AML-193 (cell line): ENCODE measurements at regions not wholly inside any gene's neighbourhood (a gene's known extent, or its start where the extent isn't known, plus 50 kb on each side); places are given as distances from the start of the nearest gene placed in this dataset.
"Not testable (repeated sequence)": the region's sequence is repeated elsewhere in the genome, so short reads cannot be mapped to it uniquely, and the experiment has no call there.

Experiments
- DNase-seq, 2 experiments: peaks; one replicate each; lab custom pipeline; 2025; lab: John Stamatoyannopoulos, UW

DNA sequence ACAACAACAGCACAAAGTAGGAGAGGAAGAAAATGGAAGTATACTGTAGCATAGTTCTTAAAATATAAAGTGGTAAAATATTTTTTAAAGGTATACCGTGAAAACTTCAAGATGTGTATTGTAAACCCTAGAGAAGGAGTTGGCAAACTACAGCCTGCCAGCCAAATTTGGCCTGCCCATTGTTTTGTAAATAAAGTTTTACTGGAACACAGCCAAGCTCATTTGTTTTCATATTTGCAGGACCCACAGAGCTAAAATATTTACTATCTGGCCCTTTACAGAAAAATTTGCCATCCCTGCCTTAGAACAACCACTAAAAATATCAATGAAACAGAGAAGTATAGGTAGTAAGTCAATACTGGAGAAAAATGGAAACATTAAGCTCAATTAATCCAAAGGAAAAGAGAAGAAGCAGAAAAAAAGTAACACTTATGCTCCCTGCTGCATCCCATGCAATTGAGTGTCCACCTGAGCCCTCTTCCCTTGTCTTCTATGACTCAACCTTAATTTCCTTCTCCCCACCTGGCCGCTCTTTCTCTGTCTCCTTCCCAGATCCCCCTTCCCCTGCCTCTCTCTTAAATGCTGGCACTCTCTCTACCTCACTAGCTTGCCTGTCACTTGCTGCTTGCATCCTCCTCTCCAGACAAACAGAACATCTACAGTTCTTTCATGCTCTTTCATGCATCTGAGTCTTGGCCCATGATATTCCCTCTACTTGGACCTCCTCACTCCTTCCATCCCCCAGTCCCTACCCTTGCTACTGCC, 50.6 kb upstream of the FER start:
- DNase-seq, result no peak

DNA sequence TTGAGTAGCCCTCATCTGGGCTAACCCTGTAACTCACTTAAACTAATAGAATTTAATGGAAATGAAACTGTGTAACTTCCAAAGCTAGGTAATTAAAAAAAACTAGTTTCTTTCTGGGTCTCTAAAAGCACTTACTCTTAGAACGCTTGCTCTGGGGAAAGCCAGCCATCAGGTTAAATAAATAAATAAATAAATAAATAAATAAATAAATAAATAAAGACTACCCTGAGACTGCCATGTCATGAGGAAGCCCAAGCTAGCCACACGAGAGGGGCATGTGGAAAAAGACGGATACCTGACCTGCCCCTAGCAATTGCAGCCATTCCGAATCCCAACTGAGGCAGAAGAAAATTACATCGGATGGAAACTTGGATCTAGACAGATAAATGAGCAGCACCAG, 51.3 kb upstream of the FER start:
- no peak for DNase-seq

DNA sequence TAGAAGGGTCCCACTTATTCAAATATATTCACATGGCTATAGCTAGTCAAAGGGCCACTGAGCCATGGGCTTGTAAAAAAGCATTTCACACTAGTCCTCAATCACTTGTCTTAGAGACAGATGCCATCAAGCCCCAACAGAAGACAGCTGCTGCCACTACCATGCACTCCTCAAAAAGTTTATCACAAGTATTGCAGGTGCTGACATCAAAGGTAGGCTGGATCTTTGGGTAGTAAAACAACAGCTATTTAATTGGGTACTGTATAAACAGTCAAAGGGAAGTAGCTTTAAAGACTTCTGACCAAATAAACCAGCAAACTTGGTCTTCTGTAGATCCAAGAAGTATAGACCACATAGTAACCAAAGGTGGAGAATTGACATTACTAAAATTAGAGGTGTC, 59.2 kb upstream of the FER start:
- no peak for DNase-seq

DNA sequence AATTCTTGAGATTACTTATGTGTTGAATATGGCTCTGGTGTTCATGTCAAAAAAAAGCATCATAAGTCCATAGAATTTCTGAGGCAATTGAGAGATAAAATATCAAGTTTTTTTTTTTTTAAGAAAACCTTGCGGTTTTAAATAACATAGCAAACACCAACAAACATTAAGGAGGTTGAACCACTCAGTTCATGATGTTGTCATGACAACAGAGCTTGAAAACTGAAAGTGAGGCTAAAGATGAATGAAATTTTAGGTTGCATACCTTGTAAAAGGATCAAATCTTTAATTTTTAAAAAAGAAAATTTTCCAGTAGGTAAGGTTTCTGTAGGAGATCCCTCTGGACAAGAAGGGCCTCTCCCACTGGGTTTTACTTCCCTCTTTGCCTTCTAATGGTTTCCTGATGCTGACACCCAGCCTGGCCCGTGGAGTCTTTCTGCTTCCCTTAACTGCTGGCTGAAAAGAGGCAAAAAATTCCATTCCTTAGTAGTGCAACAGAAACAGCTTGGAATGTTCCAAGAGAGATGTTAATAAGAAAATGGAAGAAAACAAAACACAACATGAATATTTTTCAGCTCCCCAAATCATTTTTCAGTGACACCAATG, 60.0 kb upstream of the FER start:
- no peak for DNase-seq

DNA sequence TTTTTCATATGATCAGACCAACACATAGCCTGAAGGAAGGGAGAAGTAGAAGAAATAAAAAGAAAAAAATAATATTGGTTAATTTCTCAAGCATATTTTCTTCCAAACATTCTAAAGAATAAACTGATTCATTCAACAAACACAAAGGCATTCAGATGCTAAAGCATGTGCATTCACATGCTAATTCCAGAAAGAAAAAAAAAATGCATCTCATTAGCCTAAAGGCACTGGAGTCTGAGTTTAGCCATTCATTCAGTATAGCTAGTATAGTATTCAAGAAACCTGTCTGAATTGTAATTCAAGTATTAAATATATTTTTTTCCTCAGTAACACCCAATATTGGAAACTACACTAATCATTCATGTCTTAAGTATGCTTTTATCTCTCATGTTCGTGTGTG, 61.0 kb upstream of the FER start:
- DNase-seq, result no peak

DNA sequence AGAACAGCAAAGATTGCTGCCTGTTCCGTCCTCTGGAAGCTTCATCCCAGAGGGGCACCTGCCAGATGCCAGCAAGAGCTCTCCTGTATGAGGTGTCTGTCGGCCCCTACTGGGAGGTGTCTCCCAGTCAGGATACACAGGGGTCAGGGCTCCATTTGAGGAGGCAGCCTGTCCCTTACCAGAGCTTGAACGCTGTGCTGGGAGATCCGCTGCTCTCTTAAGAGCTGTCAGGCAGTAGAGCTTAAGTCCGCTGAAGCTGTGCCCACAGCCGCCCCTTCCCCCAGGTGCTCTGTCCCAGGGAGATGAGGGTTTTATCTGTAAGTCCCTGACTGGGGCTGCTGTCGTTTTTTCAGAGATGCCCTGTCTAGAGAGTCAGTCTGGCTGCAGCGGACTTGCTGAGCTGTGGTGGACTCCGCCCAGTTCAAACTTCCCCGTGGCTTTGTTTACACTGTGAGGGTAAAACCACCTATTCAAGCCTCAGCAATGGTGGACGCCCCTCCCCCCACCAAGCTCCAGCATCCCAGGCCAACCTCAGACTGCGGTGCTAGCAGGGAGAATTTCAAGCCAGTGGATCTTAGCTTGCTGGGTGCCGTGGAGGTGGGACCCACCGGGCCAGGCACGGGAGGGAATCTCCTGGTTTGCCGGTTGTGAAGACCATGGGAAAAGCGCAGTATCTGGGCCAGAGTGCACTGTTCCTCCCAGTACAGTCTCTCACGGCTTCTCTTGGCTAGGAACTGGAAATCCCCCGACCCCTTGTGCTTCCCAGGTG, 62.1 kb upstream of the FER start:
- not testable (repeated sequence) for DNase-seq

DNA sequence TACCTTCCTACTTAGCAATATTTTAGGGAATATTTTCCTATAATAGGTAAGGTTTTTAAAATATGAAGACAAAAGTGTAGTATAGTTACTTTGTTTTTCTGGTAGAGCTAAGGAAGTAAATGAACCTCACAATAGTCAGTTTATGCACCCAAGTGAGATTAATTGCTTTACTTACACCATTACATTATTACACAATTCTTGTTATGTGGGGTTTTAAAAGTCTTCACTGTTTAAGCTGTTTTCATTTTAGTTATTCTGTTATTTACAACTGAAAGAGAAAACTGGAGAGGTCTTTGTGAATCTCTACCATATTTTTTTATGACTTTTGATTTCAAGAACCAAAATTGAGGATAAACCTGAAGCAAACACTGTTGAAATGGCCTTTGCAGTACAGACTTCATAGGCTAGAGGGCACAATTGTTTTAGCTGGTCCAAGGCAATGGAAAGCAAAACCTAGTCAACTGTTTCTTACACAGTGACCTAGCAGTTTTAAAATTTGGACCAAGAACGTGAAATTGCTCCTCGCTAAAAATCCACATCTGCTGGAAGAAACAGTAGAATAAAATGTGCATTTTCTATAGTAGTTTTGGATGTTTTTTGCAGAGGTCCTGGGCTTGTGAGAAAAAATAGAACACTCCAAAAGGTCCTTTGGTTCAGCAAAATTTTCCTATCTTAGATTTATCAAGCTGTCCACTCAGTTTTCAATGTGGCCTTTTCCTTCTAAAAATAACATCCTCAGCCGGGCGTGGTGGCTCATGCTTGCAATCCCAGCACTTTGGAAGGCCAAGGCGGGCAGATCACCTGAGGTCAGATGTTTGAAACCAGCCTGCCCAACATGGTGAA, 66.4 kb upstream of the FER start:
- peak; percentile 71 to 78 for DNase-seq

DNA sequence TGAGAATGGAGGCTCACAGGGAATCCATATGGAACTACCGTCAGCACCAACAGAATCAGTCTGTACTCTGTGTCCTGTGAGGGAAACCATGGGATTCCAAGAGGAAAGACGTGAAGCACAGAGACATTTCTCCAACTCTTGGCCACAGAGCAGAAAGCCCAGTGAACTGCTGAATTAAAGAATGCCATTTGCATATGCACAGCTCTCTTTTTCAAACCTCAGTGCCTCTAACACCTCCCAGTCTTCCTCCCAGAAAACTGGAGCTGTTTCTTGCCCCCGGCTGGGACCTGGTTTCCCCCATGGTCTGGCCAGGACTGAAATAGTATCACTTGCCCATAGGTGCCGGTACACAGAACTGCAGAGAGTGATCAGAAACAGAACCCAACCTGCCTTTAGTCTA, 69.6 kb upstream of the FER start:
- DNase-seq, result no peak

DNA sequence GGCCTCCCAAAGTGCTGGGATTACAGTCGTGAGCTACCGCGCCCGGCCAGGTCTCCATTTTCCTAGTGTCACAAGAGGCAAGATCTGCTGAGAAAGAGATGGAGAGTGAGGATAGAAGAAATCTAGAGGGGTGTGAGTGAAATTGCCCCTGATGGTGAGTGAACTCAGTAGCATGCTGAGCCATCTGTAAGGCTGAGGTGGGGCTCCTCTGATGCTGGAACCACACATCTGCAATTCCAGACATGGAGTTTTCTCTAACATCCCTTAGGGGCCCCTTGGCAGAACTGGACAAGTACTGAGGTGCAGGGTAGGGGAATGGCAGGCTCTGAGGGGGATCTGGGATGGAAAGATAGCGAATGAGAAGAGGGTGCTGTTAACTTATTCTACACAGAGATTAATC, 72.0 kb upstream of the FER start:
- no peak for DNase-seq

DNA sequence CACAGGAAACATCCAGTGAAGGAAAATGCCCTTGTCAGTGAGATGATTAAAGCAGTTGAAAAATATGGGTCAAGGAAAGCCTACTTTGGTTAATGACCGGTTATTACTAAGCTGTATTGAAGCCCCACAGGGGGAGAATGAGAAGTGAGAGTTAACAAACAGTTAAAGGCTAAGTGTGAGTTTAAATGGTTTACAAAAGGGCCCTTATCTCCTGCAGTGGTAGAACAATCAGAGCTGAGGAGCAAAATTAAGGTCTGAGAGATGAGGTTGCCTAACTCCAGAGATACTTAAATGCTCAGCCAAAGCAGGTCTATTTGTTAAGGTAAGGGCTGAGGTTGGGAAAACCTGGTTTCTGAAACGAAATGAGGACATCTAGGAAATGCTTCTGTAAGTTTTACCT, 75.1 kb upstream of the FER start:
- no peak for DNase-seq

DNA sequence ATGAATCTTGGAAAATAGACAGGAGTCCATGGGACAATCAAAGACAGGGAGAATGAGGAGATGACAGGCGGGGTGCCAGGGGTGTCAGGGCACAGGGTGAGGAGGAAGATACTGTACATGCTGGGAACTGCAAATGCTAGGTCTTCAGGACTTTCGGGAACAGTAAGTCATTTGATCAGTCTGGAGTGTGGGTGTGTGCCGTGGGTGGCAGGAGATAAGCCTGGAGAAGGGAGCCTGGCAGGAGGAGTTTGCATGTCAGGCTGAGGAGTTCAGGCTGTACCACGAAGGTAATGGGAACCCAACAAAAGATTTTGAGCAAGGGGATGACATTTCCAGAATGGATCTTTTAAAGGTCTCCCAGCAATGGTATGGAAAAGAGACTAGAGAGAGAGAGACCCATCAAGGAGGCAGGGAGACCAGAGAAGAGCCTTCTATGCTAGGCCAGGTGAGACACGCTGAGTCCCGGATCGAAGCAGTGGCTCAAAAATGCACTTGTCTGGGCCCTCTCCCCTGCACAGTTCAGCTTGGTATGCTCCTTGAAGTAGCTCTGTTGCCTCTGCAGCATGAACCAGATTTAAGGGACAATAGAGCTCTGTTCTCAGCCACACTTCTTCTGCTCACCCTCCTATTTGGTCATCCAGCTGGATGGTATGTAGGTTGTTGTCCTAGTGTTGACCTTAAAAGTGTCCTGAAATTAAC, 77.0 kb upstream of the FER start:
- DNase-seq, result no peak

DNA sequence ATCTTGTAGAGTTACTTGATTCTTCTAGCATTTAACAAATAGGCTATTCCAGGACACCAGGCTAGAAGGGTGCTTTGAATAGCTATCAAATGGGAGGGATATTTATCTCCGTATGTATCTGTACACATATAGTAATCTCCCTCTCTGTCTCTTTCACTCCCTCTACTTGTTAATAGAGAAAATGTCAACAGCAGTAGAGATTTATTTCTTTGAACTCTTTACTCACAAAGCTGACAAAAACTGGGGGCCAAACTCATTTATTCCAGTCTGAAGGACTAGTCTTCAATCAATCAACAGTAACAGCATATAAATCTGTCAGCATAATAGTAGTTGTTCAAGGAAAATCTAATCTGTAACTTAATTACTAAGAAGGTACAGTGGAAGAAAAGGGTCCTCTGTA, 78.2 kb upstream of the FER start:
- DNase-seq, result no peak

DNA sequence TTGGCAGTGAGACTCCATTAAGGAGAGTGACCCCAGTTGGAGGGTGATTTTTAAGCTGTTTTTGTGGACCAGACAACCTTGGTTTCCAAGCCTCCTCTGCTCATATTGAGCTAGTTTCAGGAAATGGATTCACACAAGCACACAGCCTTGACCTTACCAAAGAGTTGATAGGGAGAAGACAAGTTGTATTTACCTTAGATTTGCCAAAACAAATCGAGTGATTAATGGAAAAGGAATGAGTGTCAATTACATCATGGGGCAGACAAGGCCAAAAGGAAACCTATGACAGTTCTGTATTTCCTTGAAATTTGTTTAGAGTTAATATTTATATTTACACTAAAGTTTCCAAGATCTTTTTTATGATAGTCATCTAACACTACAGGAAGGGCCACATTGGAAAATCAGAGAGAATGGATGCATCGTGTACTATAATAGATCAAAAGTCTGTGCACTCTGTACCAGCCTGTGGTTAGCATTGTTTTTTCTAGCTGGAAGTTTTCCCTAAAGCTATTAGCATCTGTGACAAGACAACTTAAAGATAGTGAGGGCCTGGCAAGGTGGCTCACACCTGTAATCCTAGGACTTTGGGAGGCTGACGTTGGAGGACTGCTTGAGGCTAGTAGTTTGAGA, 86.0 kb upstream of the FER start:
- DNase-seq, result no peak

DNA sequence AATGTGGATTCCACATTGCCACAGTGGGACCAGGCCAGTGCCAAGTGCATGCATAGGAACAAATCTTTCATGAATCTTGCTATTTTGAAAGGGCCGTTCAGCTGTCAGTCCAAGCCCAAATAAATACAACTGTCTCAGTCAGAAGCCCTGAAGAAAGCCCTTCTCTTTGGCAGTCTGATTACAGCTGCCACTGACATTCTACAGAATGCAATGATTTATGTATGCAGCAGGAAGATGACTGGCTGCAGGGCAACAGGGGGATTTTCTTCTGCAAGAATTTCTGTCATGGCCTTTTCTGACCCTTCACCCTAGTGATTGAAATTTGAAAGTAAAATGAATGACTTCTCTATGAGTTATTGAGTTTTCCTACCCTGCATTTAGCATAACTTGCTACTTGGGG, 86.7 kb upstream of the FER start:
- no peak for DNase-seq

DNA sequence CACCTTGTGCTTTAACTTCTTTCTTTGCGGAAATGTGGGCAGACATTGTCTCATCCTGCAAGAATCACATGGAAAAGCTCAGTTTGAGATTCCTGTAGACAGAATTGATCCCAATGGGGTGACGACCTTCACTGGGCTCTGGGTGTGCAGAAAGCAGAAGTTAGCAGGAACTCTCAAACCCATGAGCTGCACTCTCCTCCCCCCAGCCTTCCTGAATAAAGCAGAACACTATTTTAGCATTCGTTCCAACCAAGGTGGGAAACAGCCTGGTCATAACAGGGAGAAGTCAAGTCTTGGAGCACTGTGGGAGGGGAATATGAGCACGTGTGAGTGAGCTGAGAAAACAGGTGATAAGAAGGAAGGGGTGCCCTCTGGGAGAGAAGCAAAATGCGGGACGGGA, 87.4 kb upstream of the FER start:
- no peak for DNase-seq

DNA sequence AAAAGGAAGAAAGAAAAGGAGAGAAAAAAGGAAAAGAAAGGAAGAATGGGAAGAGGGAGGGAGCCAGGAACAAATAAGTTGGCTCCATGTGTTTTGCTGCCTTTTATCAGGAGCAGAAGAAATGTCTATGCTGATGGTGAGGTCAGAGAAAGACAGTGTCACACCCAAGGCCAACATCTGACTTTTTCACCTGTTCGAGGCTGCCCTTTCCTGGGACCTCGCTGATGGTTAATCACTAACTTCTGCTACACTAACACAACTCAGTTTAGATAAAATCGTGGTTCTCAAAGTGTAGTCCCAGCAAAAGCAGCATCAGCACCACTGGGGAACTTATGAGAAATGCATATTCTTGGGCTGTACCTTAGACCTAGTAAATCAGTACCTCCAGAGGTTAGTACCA, 88.2 kb upstream of the FER start:
- no peak for DNase-seq

DNA sequence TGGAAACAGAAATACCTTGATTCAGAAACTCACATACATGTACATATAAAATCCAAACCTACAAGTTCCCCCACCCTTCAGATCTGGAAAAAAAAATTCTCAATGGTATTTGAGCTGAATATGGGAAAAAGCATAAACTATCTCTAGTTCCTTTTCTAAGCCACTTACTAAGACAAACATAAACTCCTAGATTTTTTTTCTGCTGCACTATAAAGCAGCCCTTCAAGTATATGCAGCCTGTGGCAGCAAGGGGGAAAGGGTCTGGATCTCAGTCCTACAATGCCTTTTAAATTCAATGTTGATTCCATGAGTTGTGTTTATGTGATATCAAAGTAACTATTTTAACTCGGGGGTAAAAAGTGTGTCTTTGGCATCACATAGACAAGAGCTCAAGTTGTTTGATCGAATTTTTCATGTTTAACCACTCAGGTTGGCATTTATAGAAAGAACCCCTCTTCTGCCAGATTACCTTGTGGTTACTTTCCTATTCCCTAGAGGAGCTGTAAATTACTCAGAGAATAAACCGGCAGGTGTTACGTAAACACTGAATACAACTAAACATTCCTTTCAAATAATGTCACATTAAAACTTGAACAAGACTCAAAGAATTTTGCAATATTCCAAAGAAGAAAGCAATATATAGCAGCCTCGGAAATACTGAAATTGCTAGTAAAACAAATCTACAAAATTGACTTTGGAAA, 91.8 kb upstream of the FER start:
- DNase-seq, result no peak

DNA sequence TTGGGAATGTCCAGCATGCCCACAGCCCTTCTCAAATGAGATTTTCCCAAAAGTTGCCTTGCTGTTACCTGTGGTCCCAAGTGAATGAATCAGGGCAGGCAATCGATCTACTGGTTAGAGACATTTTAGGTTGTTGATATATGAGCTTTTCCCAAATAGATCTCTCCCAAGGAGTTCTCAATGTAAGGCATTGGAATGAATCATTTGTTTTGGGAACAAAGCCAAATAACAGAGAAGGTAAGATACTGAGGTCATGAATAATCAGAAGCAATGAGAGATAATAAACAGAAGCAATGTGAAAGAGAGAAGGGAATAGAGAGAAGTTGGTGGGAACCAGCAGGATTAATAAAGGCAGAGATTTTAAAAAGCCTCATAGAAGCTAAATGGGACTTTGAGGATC, 93.6 kb upstream of the FER start:
- DNase-seq, result no peak

DNA sequence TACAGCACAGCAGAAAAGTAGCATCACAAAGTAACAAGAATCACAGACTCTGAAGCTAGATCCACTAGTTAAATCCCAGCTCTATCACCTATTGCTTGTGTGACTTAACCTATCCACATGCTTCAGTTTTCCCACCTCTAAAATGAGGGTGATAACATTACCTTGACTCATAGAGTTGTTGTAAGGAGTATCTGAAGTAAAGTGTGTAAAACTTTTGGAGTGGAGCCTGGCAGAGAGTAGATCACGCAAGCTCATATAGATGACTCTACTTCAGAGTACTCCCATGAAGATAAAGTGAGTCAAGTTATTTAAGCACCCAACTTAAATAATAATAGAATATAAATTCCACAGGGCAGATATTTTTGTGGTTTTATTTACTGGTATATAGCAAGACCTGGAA, 94.5 kb upstream of the FER start:
- no peak for DNase-seq

DNA sequence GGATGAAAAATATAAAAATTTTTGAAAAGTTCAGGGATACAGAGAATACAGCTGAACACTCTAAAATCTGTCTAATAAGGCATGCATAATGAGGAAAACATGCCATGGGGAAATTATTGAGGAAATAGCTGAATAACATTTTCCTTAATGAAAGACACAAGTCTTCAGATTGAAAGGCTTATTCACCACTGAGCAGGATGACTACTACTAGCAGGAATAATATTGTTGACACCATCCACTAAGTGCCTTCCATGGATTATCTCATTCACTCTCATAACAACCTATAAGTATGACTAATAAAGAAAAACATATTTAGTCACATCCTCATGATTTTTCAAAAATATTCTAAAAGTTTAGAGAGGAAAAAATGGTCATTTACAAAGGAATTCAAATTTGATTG, 96.7 kb upstream of the FER start:
- no peak for DNase-seq

DNA sequence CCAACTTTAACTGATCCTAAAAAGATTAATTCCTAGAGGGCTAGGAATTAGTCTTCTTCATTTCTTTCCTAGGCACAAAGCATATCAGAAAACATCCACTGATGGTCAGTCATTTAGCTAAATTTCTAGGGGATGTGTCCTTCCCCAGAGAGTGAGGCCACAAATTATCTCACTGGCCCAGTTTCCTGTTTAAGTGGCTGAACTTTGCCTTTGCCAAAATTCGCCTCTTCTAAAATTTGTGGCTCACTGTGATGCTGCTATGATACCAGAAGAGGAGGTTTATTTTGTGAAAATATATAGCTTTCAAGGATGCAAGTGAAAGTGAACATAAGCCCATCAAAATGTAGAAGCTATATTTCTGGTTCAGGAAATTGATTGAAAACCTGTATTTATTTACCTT, 98.1 kb upstream of the FER start:
- no peak for DNase-seq
